HUDEP-2 (cell line): ENCODE measurements at regions not wholly inside any gene's neighbourhood (a gene's known extent, or its start where the extent isn't known, plus 50 kb on each side); places are given as distances from the start of the nearest gene placed in this dataset.

Experiments used
- DNase-seq, 76 experiments: peaks; one replicate each; lab custom pipeline; 2025; ENCODE audit not compliant: unreplicated experiment in 76 of 76; lab: John Stamatoyannopoulos, UW

DNA sequence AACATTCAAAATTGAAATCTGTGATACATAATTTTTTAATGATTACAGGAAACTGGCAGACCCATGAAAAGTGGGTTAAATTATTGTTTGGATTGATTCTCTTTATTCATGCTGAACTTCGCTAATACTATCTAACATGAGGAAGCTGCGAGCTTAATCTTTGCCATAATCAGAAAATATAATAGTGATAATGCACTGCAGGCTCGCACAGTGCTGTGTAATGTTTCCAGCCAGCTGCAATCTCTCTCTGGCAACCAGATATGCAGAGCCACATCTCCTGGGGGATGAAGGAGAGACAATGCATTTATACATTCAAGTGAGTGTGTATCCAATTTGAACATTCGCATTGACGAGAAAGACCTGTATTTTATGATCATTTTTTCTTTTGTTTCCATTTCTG, 669.7 kb upstream of the RGMB start:
- no peak for DNase-seq

DNA sequence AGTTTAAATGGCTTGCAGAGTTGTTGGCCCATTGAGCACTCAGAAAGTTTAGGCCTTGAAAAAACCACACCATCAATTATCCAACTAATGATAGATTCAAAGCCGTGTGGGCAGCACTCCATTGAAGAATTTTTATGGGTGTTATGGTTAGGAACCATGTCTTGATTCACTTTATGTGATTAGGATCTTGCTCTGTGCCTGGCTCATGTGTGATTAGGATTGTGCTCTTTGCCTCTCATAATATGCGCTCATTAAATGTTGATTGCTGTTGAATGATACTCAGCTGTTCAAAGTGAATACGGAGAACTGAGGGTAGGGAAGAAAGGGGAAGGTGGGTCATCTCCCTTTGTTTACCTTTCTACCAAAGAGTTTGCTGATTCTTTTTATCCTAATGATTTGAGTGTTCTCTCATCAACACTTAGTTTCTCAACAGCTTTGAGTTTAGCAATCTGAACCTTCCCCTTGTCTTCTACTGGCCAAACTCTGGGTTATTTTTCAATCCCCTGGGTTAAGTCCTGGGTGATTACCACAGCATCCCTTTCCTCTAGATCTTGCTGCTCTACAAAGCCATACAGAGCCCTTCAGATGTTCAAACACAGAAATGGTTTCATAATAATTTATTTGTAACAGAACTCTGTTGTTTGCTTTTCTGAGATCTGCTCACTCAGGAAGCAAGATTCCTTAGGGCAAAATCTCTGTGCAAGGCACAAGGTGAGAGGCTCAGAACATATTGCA, 668.8 kb upstream of the RGMB start:
- no peak for DNase-seq

GRCh38 chr5:98105681-98106080, 667.8 kb upstream of the RGMB start:
- DNase-seq, result no peak

- no peak for DNase-seq
Measured at GRCh38 chr5:98106116-98107031, 667.1 kb upstream of the RGMB start.

DNA sequence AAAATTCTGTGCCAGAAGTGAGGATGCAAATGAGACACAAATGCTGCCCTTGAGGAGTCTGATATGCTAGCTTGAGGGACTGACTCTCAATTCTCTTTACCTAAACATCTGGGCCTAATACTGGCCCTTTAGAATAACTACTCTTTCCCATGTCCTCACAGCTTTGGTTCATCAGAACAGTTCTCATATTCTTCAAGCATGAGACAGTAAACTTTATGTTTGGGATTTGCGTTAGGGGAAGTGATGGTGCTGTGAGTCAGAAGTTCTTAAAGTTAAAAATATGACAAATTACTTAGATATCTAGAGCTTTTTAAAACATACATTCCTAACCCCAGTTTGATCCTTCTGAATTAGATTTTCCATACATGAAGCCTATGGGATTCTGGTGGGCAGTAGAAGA, 665.0 kb upstream of the RGMB start:
- no peak for DNase-seq

DNA sequence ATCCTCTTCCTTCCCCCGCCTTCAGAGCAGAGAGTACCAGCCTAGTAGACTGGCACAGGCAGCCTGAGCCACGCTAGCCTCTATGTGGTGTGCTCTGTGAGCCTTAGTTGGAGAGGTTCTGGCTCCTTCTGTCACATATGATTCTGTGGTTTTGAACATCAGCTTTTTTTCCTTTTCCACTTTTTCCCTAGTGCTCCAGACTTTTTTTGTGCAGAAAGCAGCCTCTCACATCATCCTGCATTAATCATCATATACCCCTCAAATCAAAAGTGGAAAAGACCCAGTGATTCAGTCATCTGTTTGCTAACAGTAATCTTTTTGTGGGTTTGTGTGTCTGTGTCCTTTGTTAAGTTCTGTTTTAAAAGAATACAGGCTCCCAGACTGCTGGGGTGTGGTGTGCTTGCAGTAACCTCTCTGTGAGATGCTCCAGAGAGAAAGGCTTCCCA, 663.9 kb upstream of the RGMB start:
- DNase-seq, result no peak

- no peak for DNase-seq
Measured at GRCh38 chr5:98110282-98110691, 663.2 kb upstream of the RGMB start.

- DNase-seq, result no peak
Measured at GRCh38 chr5:98110791-98111190, 662.7 kb upstream of the RGMB start.

- DNase-seq, result no peak
Measured at GRCh38 chr5:98111686-98112085, 661.8 kb upstream of the RGMB start.

- no peak for DNase-seq
Measured at GRCh38 chr5:98121036-98121936, 652.2 kb upstream of the RGMB start.

DNA sequence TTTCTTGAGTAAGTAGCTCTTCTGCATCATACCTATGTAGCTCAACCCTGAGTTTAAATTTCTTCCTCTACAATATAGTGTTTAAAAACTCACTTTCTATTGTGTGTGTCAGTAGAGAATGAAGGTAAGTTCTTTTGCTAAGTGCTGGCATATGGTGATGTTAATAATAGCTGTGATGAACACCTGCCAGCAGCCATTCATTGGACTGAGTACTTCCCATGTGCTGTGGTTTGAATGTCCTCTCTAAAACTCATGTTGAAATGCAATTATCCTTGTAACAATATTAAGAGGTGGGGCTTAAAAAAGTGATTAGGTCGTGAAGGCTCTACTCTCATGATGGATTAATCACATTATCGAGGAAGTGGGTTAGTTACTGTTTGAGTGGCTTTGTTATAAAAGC, 645.2 kb upstream of the RGMB start:
- DNase-seq, result no peak

DNA sequence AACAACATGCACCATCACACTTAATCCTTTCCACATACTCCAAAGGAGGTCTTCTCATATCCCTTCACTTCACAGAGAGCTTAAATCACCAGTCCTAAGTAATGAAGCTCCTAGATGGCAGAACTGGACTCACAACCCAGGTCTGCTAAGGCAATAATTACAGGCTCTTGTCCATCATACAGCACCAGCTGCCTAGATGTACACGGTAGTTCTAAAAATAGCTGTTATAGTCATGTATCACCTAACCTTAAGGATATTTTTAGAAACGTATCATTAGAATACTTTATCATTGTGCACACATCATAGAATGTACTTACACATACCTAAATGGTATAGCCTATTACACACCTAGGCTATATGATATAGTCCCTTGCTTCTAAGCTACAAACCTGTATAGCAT, 644.6 kb upstream of the RGMB start:
- DNase-seq, result no peak

- DNase-seq, result no peak
Measured at GRCh38 chr5:98130261-98131035, 643.0 kb upstream of the RGMB start.

GRCh38 chr5:98144116-98144515, 629.3 kb upstream of the RGMB start:
- DNase-seq, result no peak

DNA sequence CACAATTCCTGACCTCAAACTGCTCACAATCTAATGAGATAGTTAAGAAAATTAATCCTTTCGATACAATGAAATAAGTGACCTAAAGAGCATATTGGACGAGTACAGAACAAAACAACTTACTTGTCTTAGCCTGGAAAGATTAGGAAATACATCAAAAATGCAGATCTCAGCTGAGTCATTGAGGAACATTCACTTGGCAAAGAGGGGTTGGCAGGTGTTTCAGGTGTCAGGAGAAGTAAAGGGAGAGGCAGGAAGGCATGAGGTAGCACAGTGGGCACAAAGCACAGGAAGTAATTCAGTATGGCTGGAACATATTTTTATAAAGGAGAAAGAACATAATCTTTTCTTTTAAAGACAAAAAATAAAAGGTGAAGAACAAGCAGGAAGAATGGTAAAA, 628.8 kb upstream of the RGMB start:
- no peak for DNase-seq

DNA sequence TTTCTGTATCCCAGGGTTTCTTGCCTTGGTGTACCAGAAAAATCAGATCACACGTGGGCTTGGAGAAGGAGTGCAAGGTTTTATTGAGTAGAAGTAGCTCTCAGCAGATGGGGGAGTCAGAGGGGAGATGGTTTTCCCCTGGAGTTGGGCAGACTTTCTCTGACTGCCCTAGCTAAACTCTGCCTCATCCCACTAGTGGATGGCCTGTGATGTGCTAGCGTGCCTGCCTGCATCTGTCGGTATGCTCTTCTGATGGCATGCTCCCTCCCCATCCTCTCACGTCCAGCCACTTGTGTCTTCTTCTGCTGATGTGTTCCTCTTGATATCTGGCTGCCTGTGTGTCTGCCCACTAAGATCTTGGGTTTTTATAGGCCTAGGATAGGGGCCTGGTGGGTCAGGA, 616.1 kb upstream of the RGMB start:
- no peak for DNase-seq

DNA sequence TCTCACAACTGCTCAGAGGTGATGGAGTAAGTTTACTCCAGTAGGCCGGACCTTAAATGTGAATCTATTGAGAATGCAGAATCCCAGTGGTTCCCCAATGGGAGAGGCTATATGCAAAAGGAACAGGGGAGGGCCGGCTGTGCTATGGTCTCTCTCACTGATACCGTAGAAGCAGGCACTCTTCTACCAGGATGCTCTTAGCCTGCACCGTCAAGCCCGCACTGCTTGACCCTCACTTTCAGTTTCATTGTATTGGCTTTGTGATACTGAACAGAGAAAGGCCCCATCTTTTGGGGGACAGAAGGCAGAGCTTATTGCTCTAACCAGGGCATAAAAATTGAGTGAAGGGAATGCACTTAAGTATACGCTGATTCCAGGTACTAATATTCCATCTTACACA, 615.0 kb upstream of the RGMB start:
- DNase-seq, result no peak

DNA sequence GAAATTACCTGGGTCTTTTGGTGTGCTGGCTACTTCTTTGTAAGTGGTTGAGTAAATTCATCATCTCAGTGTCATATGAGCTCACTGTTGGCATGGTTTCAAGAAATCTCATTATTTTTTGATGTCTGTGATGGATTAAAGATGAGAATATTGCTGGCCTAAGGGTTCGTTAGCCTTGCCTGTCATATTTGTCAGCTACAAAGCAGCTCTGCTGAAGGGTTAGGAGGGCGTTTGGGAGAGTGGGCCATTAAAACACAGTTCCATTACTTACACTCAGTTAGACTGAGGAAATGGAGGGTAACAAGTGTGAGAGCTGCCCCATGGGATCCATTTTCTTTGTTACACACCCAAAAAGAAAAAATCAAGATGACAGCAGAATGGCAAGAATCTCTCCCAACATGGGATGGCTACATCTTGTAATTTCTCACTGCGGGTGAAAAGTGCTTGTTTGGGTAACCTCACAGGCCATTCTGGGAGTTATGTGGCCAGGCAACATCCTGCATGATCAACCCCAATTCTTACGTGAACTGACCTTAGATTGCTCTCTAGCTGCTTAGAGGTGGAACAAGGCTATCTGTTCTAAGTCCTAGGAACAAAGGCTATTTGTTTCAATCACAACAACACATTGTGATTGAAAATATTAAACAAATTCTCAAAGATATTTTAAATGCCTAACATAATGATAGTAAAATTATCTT, 609.5 kb upstream of the RGMB start:
- DNase-seq, result no peak

GRCh38 chr5:98168871-98169270, 604.6 kb upstream of the RGMB start:
- DNase-seq, result no peak

DNA sequence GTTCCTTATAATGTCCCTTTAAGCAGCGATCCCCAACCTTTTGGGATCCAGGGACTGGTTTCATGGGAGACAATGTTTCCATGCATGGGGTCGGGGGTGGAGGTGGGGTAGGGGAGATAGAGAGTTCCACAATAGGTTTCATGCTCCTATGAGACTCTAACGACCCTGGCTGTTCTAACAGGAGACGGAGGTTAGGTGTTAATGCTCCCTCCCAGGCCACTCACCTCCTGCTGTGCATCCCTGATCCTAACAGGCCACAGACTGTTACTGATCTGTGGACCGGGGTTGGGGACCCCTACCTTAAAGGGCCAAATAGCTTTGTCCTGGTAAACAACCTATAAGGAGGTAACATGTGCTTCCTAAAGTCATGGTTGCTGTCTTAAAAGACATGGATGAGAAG, 602.5 kb upstream of the RGMB start:
- no peak for DNase-seq
